Spleen (tissue), 7 donors: ENCODE measurements at regions not wholly inside any gene's neighbourhood (a gene's known extent, or its start where the extent isn't known, plus 50 kb on each side); places are given as distances from the start of the nearest gene placed in this dataset.

Experiments
- POLR2A ChIP-seq, 3 donors: fragments of 450-650 bp; IDR thresholded peaks; one replicate each; pipeline ENCODE4 v1.5.1; 2017; ENCODE audit warnings: antibody characterized with exemption in 3 of 3, mild to moderate bottlenecking in 1 of 3
- POLR2AphosphoS5 ChIP-seq, 3 donors: sonication (generic); formaldehyde crosslinking; IDR thresholded peaks; one replicate each; pipeline ENCODE4 v1.5.1; 2017; ENCODE audit warnings: antibody characterized with exemption in 3 of 3
- TF ChIP-seq, protein P1 (sequence below), 11 experiments: fragments of 200-600 bp in 7 of 11; fragments of 450-650 bp in 4 of 11; sonication (generic) in 4 of 11; IDR thresholded peaks in 8 of 11; conservative IDR thresholded peaks in 3 of 11; 1 replicate in 7 of 11; 2 replicates in 4 of 11; pipeline versions ENCODE4 v1.4.0 to v1.8.0; 2016 to 2021; ENCODE audit warnings: antibody characterized with exemption in 11 of 11, inconsistent platforms in 4 of 11, mild to moderate bottlenecking in 1 of 11
- donor health status: DM: no; HTN: no; CAD: no; lungs with moderate emphysema.
- donor health status: DM: no; HTN: no; CAD: no.
- donor health status: DM: no; HTN: no; CAD: no.

DNA sequence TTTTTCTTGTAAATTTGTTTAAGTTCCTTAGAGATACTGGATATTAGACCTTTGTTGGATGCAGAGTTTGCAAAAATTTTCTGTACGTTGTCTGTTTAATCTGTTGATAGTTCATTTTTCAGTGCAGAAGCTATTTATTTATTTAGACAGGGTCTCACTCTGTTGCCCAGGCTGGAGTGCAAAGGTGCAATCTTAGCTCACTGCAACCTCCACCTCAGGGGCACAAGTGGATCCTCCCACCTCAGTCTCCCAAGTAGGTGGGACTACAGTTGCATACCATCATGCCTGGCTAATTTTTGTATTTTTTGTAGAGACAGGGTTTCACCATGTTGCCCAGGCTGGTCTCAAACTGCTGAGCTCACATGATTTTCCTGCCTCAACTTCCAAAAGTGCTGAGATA is 568.2 kb upstream of the REG3G start:
- TF ChIP-seq, protein P1, sequence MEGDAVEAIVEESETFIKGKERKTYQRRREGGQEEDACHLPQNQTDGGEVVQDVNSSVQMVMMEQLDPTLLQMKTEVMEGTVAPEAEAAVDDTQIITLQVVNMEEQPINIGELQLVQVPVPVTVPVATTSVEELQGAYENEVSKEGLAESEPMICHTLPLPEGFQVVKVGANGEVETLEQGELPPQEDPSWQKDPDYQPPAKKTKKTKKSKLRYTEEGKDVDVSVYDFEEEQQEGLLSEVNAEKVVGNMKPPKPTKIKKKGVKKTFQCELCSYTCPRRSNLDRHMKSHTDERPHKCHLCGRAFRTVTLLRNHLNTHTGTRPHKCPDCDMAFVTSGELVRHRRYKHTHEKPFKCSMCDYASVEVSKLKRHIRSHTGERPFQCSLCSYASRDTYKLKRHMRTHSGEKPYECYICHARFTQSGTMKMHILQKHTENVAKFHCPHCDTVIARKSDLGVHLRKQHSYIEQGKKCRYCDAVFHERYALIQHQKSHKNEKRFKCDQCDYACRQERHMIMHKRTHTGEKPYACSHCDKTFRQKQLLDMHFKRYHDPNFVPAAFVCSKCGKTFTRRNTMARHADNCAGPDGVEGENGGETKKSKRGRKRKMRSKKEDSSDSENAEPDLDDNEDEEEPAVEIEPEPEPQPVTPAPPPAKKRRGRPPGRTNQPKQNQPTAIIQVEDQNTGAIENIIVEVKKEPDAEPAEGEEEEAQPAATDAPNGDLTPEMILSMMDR (IDR thresholded peaks at IDR 0.05 in 8 of 11, conservative IDR thresholded peaks at IDR 0.05 in 3 of 11), result no peak
- TF ChIP-seq POLR2AphosphoS5 (IDR thresholded peaks at IDR 0.05) (no peak), POLR2A (IDR thresholded peaks at IDR 0.05) (no peak)
